ENCODE measurements at regions not wholly inside any gene's neighbourhood (a gene's known extent, or its start where the extent isn't known, plus 50 kb on each side); places are given as distances from the start of the nearest gene placed in this dataset.

GRCh38 chr12:76276499-76277151 is 71.6 kb downstream of the BBS10 start:
- Histone ChIP-seq H3K27me3 (ENCODE audit: insufficient read depth) (no peaks in the 10 kb centered on the region), H3K9me3 (no peaks in the 10 kb centered on the region), H3K9me2 (no peaks in the 10 kb centered on the region), H3K4me2 (peak overlapping the region; percentile 69; the same call in 1 of the 2 replicates), H2AFZ (ENCODE audit: low read depth) (no peak overlapping the region), H3F3A (replicated peaks; ENCODE audit: insufficient read depth) (peaks cover 40% of the 10 kb centered on the region), H3K27ac (ENCODE audit: low read depth in 2 of 2, low read length in 1 of 2) (peak overlapping the region; percentile 75 to 78), H3K36me3 (replicated peaks in 1 of 2; ENCODE audit: control insufficient read depth in 1 of 2, insufficient read depth in 2 of 2, low read length in 1 of 2) (peaks cover 0 to 5% of the 10 kb centered on the region in 2 experiments), H3K9ac (no peak overlapping the region), H3K4me1 (ENCODE audit: control insufficient read depth in 1 of 2, insufficient read depth in 2 of 2, low read depth in 1 of 2, low read length in 1 of 2) (peaks cover 7 to 46% of the 10 kb centered on the region in 2 experiments), H3K4me3 (ENCODE audit: low read depth in 2 of 2, low read length in 1 of 2) (no peak overlapping the region), H3K79me2 (ENCODE audit: insufficient read depth) (peaks cover 69% of the 10 kb centered on the region), H4K20me1 (ENCODE audit: insufficient read depth) (no peaks in the 10 kb centered on the region)
- TF ChIP-seq ZBTB33 (IDR thresholded peaks at IDR 0.05; ENCODE audit: borderline replicate concordance, low read depth), result no peak
- TF ChIP-seq FOXM1 (IDR thresholded peaks at IDR 0.05; ENCODE audit: low read depth), result no peak
- TF ChIP-seq USF2 (IDR thresholded peaks at IDR 0.05; ENCODE audit: borderline replicate concordance, low read depth, low read length), result no peak
- no peak for TF ChIP-seq TEAD4 (IDR thresholded peaks at IDR 0.05; ENCODE audit: borderline replicate concordance, insufficient read depth)
- no peak for TF ChIP-seq GATA2 (CRISPR knock-in tag; IDR thresholded peaks at IDR 0.05)
- TF ChIP-seq MEF2A (IDR thresholded peaks at IDR 0.05; ENCODE audit: borderline replicate concordance, low read depth), result no peak
- TF ChIP-seq NFIC (IDR thresholded peaks at IDR 0.05; ENCODE audit: borderline replicate concordance), result no peak
- no peak for TF ChIP-seq CTCF (IDR thresholded peaks at IDR 0.05)
- TF ChIP-seq GABPA (IDR thresholded peaks at IDR 0.05; ENCODE audit: low read depth), result no peak
- TF ChIP-seq RAD21 (IDR thresholded peaks at IDR 0.05; ENCODE audit: low read length), result no peak
- no peak for TF ChIP-seq PBX3 (IDR thresholded peaks at IDR 0.05)
- no peak for TF ChIP-seq ELF1 (IDR thresholded peaks at IDR 0.05)
- no peak for TF ChIP-seq NRF1 (IDR thresholded peaks at IDR 0.05; ENCODE audit: low read depth, low read length)
- TF ChIP-seq EZH2phosphoT487 (IDR thresholded peaks at IDR 0.05; ENCODE audit: borderline replicate concordance, low read depth), result no peak
- no peak for TF ChIP-seq MXI1 (IDR thresholded peaks at IDR 0.05; ENCODE audit: low read depth, low read length)
- DNase-seq, result no peak
- ChIA-PET POLR2A (no interaction called here), CTCF (no interaction called here)
- WGBS (ENCODE audit: low lambda C conversion rate), result 86% methylated on average over 4 of the region's 4 CpGs
